Ovary (tissue), 7 donors: ENCODE measurements at regions not wholly inside any gene's neighbourhood (a gene's known extent, or its start where the extent isn't known, plus 50 kb on each side); places are given as distances from the start of the nearest gene placed in this dataset.

ENCODE experiments used
- DNase-seq, 5 donors: peaks; one replicate each; pipeline ENCODE4 v3.0.0-alpha.2; 2019 to 2020
- H3K27ac ChIP-seq, 2 donors: fragments of 200-600 bp; one replicate each; pipeline versions ENCODE4 v1.5.1 to v1.8.0; 2019 to 2022
- H3K27me3 ChIP-seq: fragments of 200-600 bp; one replicate; pipeline ENCODE4 v1.8.0; 2022
- H3K36me3 ChIP-seq: fragments of 200-600 bp; sonication (generic); one replicate; pipeline ENCODE4 v1.5.1; 2019
- H3K4me1 ChIP-seq: one replicate; pipeline ENCODE4 v1.8.1; 2013; ENCODE audit warnings: mild to moderate bottlenecking, moderate library complexity; ENCODE audit not compliant: insufficient read depth
- H3K4me3 ChIP-seq: fragments of 200-600 bp; sonication (generic); one replicate; pipeline ENCODE4 v1.5.1; 2017
- H3K9me3 ChIP-seq, 2 donors: fragments of 200-600 bp in 1 of 2; sonication (generic) in 1 of 2; one replicate each; pipeline versions ENCODE4 v1.5.1 to v1.8.1; 2013 to 2019; ENCODE audit warnings: mild to moderate bottlenecking in 1 of 2, moderate library complexity in 1 of 2
- EP300 ChIP-seq: sonication (generic); formaldehyde crosslinking; IDR thresholded peaks from one replicate; pipeline ENCODE4 v1.6.1; 2017; ENCODE audit warnings: antibody characterized with exemption
- POLR2A ChIP-seq: fragments of 450-650 bp; IDR thresholded peaks from one replicate; pipeline ENCODE4 v1.6.1; 2017; ENCODE audit warnings: antibody characterized with exemption, mild to moderate bottlenecking, moderate library complexity
- WGBS, 3 donors: extraction: QIAGEN DNeasy Blood & Tissue Kit in 1 of 3; methylation state at CpG; one replicate each; pipeline versions ENCODE4 v1.1.5 to v1.1.7; 2013 to 2017; 5-methylcytosine and 5-hydroxymethylcytosine counted together
- intact Hi-C, 4 donors: fragments of 100-400 bp; cut with DNase I; formaldehyde crosslinking; loops; one replicate each; pipeline versions ENCODE4 v1.11.0 to v1.15.1; 2022 to 2023
- TF ChIP-seq, protein P1 (sequence below), 3 donors: fragments of 450-650 bp in 2 of 3; fragments of 200-600 bp in 1 of 3; IDR thresholded peaks; one replicate each; pipeline versions ENCODE4 v1.5.1 to v1.8.0; 2016 to 2022; ENCODE audit warnings: antibody characterized with exemption in 3 of 3, mild to moderate bottlenecking in 1 of 3
- donor health status: DM: no; HTN: no; CAD: no; lungs with moderate emphysema.
- donor health status: DM: no; HTN: no; CAD: no.
- donor health status: Bipolar disorder and iron deficiency.
- donor health status: DM: no; HTN: no; CAD: no.
- donor health status: DM: yes; HTN: yes; CAD: no.

DNA sequence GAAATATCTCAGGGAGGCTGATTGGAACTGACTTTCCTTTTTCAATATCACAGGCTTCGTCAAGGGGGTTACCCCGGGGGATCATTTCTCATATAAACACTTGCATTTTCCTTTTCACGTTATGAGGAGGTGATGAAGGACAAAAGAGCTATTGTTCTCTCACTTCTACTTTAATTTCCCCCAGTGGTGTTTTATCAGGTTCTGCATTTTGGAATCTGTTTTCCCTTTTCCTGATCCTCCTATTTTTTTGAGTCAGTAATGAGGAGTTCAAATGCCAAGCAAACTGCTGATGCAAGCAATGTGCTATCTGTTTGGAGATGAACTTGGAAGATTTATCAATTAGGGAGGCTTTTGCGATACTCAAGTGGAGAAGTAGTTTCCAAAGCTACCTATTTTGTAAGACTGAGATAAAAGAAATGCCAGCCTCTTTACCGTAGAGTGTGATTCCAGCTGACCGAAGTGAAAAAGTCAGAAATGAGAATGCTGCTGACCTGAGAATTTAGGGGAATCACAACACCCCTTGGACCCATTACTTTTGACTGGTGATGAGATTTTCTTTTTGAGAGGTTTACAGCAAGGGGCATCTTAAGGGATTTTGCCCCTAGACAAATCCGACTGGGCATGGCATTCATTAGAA is 556.0 kb downstream of the RNF144A start:
- TF ChIP-seq, protein P1, sequence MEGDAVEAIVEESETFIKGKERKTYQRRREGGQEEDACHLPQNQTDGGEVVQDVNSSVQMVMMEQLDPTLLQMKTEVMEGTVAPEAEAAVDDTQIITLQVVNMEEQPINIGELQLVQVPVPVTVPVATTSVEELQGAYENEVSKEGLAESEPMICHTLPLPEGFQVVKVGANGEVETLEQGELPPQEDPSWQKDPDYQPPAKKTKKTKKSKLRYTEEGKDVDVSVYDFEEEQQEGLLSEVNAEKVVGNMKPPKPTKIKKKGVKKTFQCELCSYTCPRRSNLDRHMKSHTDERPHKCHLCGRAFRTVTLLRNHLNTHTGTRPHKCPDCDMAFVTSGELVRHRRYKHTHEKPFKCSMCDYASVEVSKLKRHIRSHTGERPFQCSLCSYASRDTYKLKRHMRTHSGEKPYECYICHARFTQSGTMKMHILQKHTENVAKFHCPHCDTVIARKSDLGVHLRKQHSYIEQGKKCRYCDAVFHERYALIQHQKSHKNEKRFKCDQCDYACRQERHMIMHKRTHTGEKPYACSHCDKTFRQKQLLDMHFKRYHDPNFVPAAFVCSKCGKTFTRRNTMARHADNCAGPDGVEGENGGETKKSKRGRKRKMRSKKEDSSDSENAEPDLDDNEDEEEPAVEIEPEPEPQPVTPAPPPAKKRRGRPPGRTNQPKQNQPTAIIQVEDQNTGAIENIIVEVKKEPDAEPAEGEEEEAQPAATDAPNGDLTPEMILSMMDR (IDR thresholded peaks at IDR 0.05): no peak
- TF ChIP-seq POLR2A (no peak), EP300 (no peak)
- intact Hi-C loops: no loop called here
- Histone ChIP-seq H3K36me3 (no peaks in the 10 kb centered on the region), H3K27me3 (no peaks in the 10 kb centered on the region), H3K4me3 (no peak overlapping the region), H3K27ac (no peak overlapping the region), H3K4me1 (no peaks in the 10 kb centered on the region), H3K9me3 (no peaks in the 10 kb centered on the region)
- DNase-seq: no peak
- 75 to 77% (median 75%) methylated on average over 7 of the region's 7 CpGs for WGBS, 3 donors

DNA sequence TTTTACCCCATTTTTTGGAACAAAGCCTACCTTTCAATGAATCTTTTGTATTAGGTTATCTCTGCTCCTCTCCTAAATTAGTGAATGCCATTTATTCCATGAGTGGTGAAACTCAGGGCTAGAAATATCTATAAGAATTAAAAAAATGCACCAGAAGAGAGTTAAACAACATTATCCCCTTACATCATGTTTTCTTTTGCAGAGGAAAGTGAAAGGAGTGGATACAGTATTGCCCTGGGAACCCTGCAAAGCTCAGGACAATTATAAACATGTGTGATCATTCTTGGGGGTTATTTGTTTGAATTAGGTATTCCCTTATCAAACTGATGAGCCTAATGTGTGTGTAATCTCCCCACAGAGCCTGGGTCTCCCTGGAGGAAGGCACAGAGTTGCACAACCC is 559.2 kb downstream of the RNF144A start:
- intact Hi-C loops: no loop called here
- TF ChIP-seq POLR2A: no peak
- TF ChIP-seq, protein P1 (IDR thresholded peaks at IDR 0.05): no peak
- no peak for TF ChIP-seq EP300

DNA sequence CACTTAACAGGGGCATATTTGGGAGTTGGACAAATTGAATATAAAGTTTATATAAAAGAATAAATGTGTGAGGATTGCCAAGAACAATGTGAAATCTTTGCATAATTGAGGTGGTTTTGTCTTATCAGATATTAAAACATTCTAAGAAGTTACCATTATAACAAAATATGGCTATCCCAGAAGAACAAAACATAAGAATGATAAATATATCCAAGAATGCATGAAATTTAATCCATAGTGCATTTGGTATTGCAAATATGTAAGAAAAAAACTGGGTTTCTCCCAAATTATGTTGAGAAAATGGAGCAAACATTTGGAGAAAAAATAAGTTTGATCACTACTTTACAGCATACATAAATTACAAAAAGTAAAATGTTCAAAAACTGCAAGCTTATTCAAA is 562.4 kb downstream of the RNF144A start:
- Histone ChIP-seq H3K27me3 (no peaks in the 10 kb centered on the region), H3K9me3 (no peaks in the 10 kb centered on the region), H3K4me1 (no peaks in the 10 kb centered on the region), H3K4me3 (no peak overlapping the region), H3K27ac (no peak overlapping the region), H3K36me3 (no peaks in the 10 kb centered on the region)
- intact Hi-C loops: no loop called here
- TF ChIP-seq, protein P1 (IDR thresholded peaks at IDR 0.05): no peak
- no peak for TF ChIP-seq POLR2A
- no peak for DNase-seq

More for the DNA sequence above, 559.2 kb downstream of the RNF144A start:
- Histone ChIP-seq H3K36me3 (no peaks in the 10 kb centered on the region), H3K9me3 (no peaks in the 10 kb centered on the region), H3K27ac (no peak overlapping the region), H3K4me1 (no peaks in the 10 kb centered on the region), H3K27me3 (no peaks in the 10 kb centered on the region), H3K4me3 (no peak overlapping the region)
- DNase-seq: no peak

DNA sequence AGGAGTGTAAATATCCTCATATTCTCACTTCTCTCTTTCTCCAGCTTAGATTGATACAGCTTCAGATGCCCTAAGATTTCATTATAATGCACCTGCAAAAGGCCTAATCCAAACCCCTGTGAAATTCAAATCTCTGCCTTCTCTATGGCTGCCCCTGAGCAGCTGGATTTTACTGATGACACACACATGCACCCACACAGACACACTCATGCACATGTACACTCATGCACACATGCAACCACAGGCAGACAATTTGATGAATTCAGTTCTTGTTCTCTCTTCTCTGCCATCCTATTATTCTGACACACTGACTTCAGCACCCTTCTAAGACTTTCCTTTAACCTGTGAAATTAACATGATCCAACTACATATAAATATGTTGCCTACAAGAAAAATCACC is 563.2 kb downstream of the RNF144A start:
- intact Hi-C loops: no loop called here
- H3K9me3 ChIP-seq: no peaks in the 10 kb centered on the region
- no peak for TF ChIP-seq EP300
- no peak for TF ChIP-seq POLR2A
- TF ChIP-seq, protein P1 (IDR thresholded peaks at IDR 0.05): no peak
- H3K4me1 ChIP-seq: no peaks in the 10 kb centered on the region
- H3K27ac ChIP-seq: no peak overlapping the region
- H3K36me3 ChIP-seq: no peaks in the 10 kb centered on the region
- no peak for DNase-seq
- no peak overlapping the region for H3K4me3 ChIP-seq
- H3K27me3 ChIP-seq: no peaks in the 10 kb centered on the region

DNA sequence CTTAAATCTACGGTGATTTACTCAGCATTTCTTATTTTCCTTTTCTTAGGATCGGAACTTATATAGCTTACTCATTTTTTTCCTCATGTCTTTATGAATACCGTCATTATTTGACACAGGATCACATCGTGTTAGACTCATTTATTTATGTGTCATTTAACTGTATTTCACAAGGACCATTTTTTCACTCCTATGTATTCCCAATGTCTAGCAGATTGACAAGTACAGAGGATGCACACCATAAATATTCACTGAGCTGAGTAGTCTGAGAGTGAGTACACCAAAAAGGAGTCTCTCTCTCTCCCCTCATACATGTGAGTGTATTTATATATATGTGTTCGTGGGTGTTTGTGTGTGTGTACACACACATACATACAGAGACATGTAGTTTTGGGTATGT is 573.5 kb downstream of the RNF144A start:
- WGBS, 3 donors: 79 to 81% (median 79%) methylated on average over 5 of the region's 5 CpGs
- no peak for DNase-seq
- no peaks in the 10 kb centered on the region for H3K9me3 ChIP-seq
- H3K4me3 ChIP-seq: no peak overlapping the region
- no peaks in the 10 kb centered on the region for H3K27me3 ChIP-seq
- intact Hi-C loops: no loop called here
- no peaks in the 10 kb centered on the region for H3K36me3 ChIP-seq
- no peak overlapping the region for H3K27ac ChIP-seq
- TF ChIP-seq POLR2A (no peak), EP300 (no peak)
- TF ChIP-seq, protein P1 (IDR thresholded peaks at IDR 0.05): no peak
- H3K4me1 ChIP-seq: no peaks in the 10 kb centered on the region
